Activated naive CD4-positive, alpha-beta T cell treated with anti-CD3 and anti-CD28 coated beads, Interleukin-2, amount 10 ng/mL, durations not matched to agents 7 days and 5 days (primary cell): ENCODE measurements at regions not wholly inside any gene's neighbourhood (a gene's known extent, or its start where the extent isn't known, plus 50 kb on each side); places are given as distances from the start of the nearest gene placed in this dataset.

Source experiments
- CTCF ChIA-PET: fragments of 350-600 bp; sonication (Branson Sonifier 250); formaldehyde crosslinking; loops from one replicate; lab custom pipeline; 2021; ENCODE audit warnings: antibody characterized with exemption; lab: Charles Lee
- DNase-seq: peaks from one replicate; pipeline ENCODE4 v3.0.0-alpha.2; 2020
- H3K27ac Mint-ChIP-seq: one replicate; pipeline ENCODE4 v1.8.0; 2021; ENCODE audit warnings: mild to moderate bottlenecking, moderate library complexity, mixed read lengths
- H3K27me3 Mint-ChIP-seq: one replicate; pipeline ENCODE4 v1.8.0; 2021; ENCODE audit warnings: mild to moderate bottlenecking, mixed read lengths
- H3K36me3 Mint-ChIP-seq: one replicate; pipeline ENCODE4 v1.8.0; 2021; ENCODE audit warnings: mixed read lengths
- H3K4me1 Mint-ChIP-seq: one replicate; pipeline ENCODE4 v1.8.0; 2021; ENCODE audit warnings: mixed read lengths
- H3K4me3 Mint-ChIP-seq: one replicate; pipeline ENCODE4 v1.8.0; 2021; ENCODE audit warnings: mild to moderate bottlenecking, moderate library complexity, mixed read lengths
- H3K9me3 Mint-ChIP-seq: one replicate; pipeline ENCODE4 v1.8.0; 2021; ENCODE audit warnings: mixed read lengths

DNA sequence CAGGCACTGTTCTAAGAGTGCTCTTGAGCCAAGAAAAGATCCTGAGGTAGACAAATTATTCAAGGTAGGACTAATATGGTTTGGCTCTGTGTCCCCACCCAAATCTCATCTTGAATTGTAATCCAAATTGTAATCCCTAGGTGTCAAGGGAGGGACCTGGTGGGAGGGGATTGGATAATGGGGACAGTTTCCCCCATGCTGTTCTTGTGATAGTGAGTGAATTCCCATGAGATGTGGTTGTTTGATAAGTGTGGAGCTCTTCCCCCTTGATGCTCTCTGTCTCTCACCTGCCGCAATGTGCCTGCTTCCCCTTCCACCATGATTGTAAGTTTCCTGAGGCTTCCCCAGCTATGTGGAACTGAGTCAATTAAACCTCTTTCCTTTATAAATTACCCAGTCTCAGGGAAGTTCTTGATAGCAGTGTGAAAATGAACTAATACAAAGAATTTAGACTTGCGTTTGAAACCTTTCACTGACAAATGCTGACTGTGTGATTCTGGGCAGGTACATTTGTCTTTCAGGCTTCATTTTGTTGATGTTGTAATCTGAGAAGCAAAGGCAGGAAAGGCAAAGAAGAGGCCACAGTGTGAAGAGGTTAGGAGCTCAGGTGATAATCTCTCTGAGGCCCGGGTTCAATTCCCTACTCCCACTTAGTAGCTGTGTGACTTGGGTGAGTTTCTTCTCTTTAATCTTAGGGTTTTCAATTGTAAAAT lies 115.8 kb upstream of the PAX6 start:
- no peaks in the 10 kb centered on the region for H3K4me1 Mint-ChIP-seq
- CTCF ChIA-PET, result interaction anchor here (0.7 kb wide), 1 partner anchor 293 kb away, joined by 4 read pairs; no protein-coding TSS in a partner anchor

DNA sequence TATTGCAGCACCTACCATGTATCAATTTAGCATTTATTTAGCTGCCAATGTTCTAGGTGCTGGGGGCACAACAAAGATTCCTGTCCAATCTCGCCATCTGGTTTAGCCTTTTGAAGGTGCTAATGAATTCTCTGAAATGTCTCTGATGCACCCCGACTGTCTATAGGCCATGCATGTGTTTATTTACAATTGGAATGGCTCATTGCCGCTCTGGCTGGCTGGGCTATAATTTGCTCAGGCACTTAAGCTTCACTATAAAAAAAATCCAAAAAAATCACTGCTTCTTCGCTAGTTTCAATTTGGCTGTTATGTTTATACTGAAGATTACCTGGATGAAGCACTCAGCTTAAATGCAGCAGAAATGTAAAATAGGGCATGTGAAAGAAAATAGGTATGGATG lies 115.0 kb upstream of the PAX6 start:
- CTCF ChIA-PET, result interaction anchor here (0.7 kb wide), 1 partner anchor 294 kb away, joined by 4 read pairs; no protein-coding TSS in a partner anchor
- Mint-ChIP-seq H3K27ac (no peak overlapping the region), H3K27me3 (peaks cover 2% of the 10 kb centered on the region), H3K4me3 (no peak overlapping the region), H3K4me1 (no peaks in the 10 kb centered on the region), H3K36me3 (no peaks in the 10 kb centered on the region), H3K9me3 (no peaks in the 10 kb centered on the region)
- DNase-seq, result no peak

More for the DNA sequence above, 115.8 kb upstream of the PAX6 start:
- Mint-ChIP-seq H3K4me3 (no peak overlapping the region), H3K27ac (no peak overlapping the region), H3K9me3 (no peaks in the 10 kb centered on the region), H3K36me3 (no peaks in the 10 kb centered on the region), H3K27me3 (peaks cover 4% of the 10 kb centered on the region)
- DNase-seq, result no peak

DNA sequence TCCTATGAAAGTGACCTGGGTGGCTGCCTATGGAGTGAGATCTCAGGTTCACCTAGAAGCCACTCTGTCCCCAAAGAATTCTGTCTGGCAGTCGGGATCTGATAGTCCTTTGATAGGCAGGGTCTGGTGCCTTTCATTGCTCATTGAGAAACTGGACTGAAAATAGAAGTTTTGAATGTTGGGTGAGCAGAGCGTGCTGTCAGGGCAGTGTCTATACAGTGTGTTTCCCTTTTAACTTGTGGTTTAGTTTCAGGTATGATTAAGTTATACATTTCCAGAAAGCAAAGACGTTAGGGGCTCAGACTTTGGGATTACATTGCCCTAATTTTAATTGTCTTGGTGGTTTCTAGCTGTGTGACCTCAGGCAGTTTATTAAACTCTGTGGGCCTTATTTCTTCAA lies 111.3 kb upstream of the PAX6 start:
- Mint-ChIP-seq H3K27ac (no peak overlapping the region), H3K36me3 (no peaks in the 10 kb centered on the region), H3K27me3 (peaks cover 5% of the 10 kb centered on the region), H3K4me1 (no peaks in the 10 kb centered on the region), H3K4me3 (no peak overlapping the region), H3K9me3 (no peaks in the 10 kb centered on the region)
- CTCF ChIA-PET, result no interaction called here
- DNase-seq, result no peak

DNA sequence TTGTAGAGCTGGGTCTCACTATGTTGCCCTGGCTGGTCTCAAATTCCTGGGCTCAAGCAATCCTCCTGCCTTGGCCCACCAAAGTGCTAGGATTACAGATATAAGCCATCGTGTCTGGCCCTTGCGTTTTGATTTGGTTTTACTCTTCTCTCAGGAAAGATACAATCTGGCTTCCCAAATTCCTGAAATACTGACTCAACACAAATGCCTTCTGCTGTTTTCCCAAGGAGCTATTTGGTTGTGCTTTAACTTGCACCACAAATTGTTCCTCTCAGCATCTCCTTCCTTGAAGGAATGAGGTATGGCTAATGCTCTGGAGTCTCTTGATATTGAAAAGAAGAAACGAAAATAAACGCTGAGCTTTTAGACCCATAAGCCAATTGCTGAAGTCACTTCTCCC lies 110.0 kb upstream of the PAX6 start:
- no peak overlapping the region for H3K4me3 Mint-ChIP-seq
- H3K27me3 Mint-ChIP-seq, result peaks cover 5% of the 10 kb centered on the region
- no peaks in the 10 kb centered on the region for H3K4me1 Mint-ChIP-seq
- H3K27ac Mint-ChIP-seq, result no peak overlapping the region
- no peak for DNase-seq
- no peaks in the 10 kb centered on the region for H3K9me3 Mint-ChIP-seq
- CTCF ChIA-PET, result interaction anchor here (1.1 kb wide), 1 partner anchor 36 kb away, joined by 4 read pairs; no protein-coding TSS in a partner anchor
- no peaks in the 10 kb centered on the region for H3K36me3 Mint-ChIP-seq

DNA sequence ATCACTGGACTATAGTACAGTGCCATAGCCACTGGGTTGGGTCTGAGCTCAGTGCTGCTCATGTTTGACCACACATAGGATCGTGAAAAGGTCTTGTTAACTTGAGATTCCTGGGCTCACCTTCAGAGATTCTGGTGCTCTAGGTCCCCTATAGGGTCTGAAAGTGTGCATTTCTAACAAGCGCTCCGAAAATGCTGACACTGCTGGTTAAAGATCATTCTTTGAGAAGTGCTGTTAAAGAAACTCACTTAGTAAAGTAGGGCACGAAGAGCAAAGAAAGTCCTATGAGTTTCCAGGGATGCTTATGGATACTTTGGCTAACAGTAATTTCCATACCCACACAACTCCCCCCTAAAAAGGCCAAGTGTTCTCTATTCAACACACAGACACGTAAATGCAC lies 108.1 kb upstream of the PAX6 start:
- no peaks in the 10 kb centered on the region for H3K4me1 Mint-ChIP-seq
- no peak for DNase-seq
- H3K27me3 Mint-ChIP-seq, result peaks cover 5% of the 10 kb centered on the region
- no peak overlapping the region for H3K4me3 Mint-ChIP-seq
- H3K9me3 Mint-ChIP-seq, result no peaks in the 10 kb centered on the region
- no peak overlapping the region for H3K27ac Mint-ChIP-seq
- CTCF ChIA-PET, result no interaction called here
- H3K36me3 Mint-ChIP-seq, result no peaks in the 10 kb centered on the region

- no peak for DNase-seq
- Mint-ChIP-seq H3K4me3 (no peak overlapping the region), H3K36me3 (no peaks in the 10 kb centered on the region), H3K27ac (no peak overlapping the region), H3K4me1 (no peaks in the 10 kb centered on the region), H3K9me3 (no peaks in the 10 kb centered on the region), H3K27me3 (peaks cover 9% of the 10 kb centered on the region)
- CTCF ChIA-PET, result no interaction called here
Observed at GRCh38 chr11:31915867-31916266, 104.7 kb upstream of the PAX6 start.

DNA sequence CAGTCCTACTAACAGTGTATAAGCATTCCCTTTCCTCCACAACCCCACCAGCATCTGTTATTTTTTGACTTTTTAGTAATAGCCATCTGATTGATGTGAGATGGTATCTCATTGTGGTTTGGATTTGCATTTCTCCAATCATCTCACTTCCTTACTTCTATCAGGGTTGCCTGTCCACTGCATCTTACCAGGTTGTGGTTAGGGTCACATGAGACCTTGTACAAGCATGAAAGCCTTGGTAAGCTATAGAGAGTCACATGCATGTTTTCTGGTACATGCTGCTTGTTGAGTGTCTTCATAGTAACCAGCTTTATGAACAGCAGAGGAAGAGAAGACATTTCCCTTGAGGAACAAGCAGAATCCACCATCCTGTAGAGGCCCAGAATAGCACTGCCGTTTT lies 102.9 kb upstream of the PAX6 start:
- CTCF ChIA-PET, result no interaction called here
- DNase-seq, result no peak
- H3K36me3 Mint-ChIP-seq, result no peaks in the 10 kb centered on the region
- no peaks in the 10 kb centered on the region for H3K4me1 Mint-ChIP-seq
- H3K9me3 Mint-ChIP-seq, result no peaks in the 10 kb centered on the region
- peaks cover 4% of the 10 kb centered on the region for H3K27me3 Mint-ChIP-seq
- H3K27ac Mint-ChIP-seq, result no peak overlapping the region
- H3K4me3 Mint-ChIP-seq, result no peak overlapping the region

DNA sequence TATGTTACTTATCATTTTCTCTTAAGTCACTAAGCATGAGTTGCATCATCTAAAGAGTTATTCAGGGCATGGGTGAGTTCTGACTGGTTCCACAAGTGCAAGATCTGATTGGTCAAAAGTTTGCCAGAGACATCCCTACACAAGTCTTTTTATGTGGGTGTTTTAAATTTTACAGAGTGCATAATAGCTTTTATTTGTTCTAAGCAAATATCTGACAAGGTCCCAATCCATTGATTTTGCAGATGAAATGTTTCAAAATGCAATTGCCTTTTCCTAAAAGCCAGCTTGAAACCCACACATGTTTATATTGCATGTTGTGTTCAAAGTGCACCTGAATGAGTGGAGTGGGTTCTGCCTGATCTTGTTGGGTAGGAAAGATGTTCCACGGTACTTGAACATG lies 101.7 kb upstream of the PAX6 start:
- CTCF ChIA-PET, result no interaction called here
- Mint-ChIP-seq H3K9me3 (no peaks in the 10 kb centered on the region), H3K4me1 (no peaks in the 10 kb centered on the region), H3K27ac (no peak overlapping the region), H3K4me3 (no peak overlapping the region), H3K36me3 (no peaks in the 10 kb centered on the region), H3K27me3 (peaks cover 4% of the 10 kb centered on the region)
- no peak for DNase-seq

- no peak for DNase-seq
- Mint-ChIP-seq H3K27me3 (peaks cover 7% of the 10 kb centered on the region), H3K4me3 (no peak overlapping the region), H3K4me1 (no peaks in the 10 kb centered on the region), H3K36me3 (no peaks in the 10 kb centered on the region), H3K9me3 (no peaks in the 10 kb centered on the region), H3K27ac (no peak overlapping the region)
- CTCF ChIA-PET, result no interaction called here
Observed at GRCh38 chr11:31910950-31911576, 99.9 kb upstream of the PAX6 start.

GRCh38 chr11:31903225-31904074 lies 92.3 kb upstream of the PAX6 start:
- no peaks in the 10 kb centered on the region for H3K36me3 Mint-ChIP-seq
- no peaks in the 10 kb centered on the region for H3K4me1 Mint-ChIP-seq
- H3K27me3 Mint-ChIP-seq, result peaks cover 8% of the 10 kb centered on the region
- H3K9me3 Mint-ChIP-seq, result no peaks in the 10 kb centered on the region
- DNase-seq, result no peak
- no peak overlapping the region for H3K4me3 Mint-ChIP-seq
- no peak overlapping the region for H3K27ac Mint-ChIP-seq
- CTCF ChIA-PET, result no interaction called here

DNA sequence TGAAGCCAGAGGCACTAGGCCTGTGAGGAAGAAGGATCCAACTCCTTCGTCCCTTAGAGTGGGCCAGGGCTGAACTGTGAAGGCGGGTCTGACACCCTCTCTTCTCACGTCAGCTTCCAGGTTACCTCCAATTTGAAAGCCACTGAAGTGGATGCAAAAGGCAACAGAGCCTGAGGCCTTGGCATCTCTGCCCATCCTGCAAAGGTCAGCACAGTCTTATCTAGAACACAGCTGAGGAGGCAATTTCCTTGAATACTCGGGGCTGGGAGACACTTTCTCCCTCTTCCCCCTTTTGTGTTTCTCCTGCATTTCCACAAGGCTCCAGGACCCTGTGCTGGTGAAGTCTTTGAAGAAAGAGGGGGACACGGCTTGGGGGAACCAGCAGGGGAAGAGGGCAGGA lies 91.6 kb upstream of the PAX6 start:
- H3K9me3 Mint-ChIP-seq, result no peaks in the 10 kb centered on the region
- H3K4me1 Mint-ChIP-seq, result no peaks in the 10 kb centered on the region
- no peak overlapping the region for H3K27ac Mint-ChIP-seq
- CTCF ChIA-PET, result no interaction called here
- no peaks in the 10 kb centered on the region for H3K36me3 Mint-ChIP-seq
- H3K27me3 Mint-ChIP-seq, result peaks cover 10% of the 10 kb centered on the region
- DNase-seq, result no peak
- H3K4me3 Mint-ChIP-seq, result no peak overlapping the region

DNA sequence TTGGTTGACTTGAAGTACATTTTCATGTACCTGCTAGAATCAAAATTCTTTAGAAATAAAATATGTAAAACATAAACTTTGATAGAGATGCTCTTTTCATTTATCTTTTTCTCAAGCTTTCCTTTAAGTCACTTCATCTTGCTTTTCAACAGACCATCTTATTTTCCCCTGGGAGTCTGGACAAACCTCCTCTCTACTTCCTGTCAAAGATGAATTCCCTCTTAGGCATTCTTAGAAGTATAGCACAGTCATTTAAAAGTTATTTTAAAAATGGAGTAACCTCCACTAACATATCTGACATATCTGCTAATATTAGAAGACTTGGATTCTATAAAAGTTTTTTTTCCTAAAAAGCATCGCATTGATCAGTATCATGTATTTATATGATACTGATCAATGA lies 84.8 kb upstream of the PAX6 start:
- Mint-ChIP-seq H3K27ac (no peak overlapping the region), H3K36me3 (no peaks in the 10 kb centered on the region), H3K4me3 (no peak overlapping the region), H3K4me1 (no peaks in the 10 kb centered on the region), H3K27me3 (peaks cover 9% of the 10 kb centered on the region), H3K9me3 (no peaks in the 10 kb centered on the region)
- DNase-seq, result no peak
- CTCF ChIA-PET, result no interaction called here

DNA sequence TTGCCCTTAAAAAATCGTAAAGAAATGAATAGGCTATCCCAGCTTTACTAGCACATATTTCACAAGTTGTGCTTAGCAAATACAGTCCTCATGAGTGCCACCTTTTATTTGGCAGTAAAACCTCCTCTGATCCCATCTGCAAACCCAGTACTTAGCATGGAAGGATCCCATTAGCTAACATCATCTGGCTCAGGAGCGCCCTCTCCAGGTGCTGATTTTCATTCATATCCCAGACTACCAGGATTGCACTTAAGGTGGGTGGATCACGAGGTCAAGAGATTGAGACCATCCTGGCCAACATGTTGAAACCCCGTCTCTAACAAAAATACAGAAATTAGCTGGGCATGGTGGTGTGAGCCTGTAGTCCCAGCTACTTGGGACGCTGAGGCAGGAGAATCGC lies 76.1 kb upstream of the PAX6 start:
- H3K27me3 Mint-ChIP-seq, result peaks cover 13% of the 10 kb centered on the region
- no peaks in the 10 kb centered on the region for H3K4me1 Mint-ChIP-seq
- no peak overlapping the region for H3K27ac Mint-ChIP-seq
- no peaks in the 10 kb centered on the region for H3K36me3 Mint-ChIP-seq
- CTCF ChIA-PET, result interaction anchor here (1.2 kb wide), 1 partner anchor 71 kb away, joined by 3 read pairs; no protein-coding TSS in a partner anchor
- no peak overlapping the region for H3K4me3 Mint-ChIP-seq
- DNase-seq, result peak; percentile 25
- H3K9me3 Mint-ChIP-seq, result no peaks in the 10 kb centered on the region

DNA sequence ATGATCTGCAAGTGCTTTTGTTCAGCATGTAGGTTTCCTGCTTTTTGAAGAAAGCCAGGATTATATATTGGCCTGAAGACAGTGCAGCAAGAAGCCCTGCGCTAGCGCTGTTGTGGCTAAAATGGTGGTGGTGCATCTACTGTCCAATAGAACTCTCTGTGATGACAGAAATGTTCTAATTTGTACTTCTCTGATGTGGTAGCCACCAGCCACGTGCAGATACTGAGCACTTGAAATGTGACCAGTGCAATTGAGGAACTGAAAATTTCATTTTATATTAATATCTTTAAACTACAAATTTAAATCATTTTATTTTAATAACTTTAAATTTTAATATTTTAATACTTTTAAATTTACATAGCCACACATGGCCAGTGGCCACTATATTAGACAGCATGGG lies 73.0 kb upstream of the PAX6 start:
- no peak for DNase-seq
- H3K4me3 Mint-ChIP-seq, result no peak overlapping the region
- H3K9me3 Mint-ChIP-seq, result no peaks in the 10 kb centered on the region
- CTCF ChIA-PET, result no interaction called here
- H3K4me1 Mint-ChIP-seq, result no peaks in the 10 kb centered on the region
- H3K36me3 Mint-ChIP-seq, result no peaks in the 10 kb centered on the region
- H3K27me3 Mint-ChIP-seq, result peaks cover 13% of the 10 kb centered on the region
- H3K27ac Mint-ChIP-seq, result no peak overlapping the region
